22Rv1 (cell line): ENCODE measurements at regions not wholly inside any gene's neighbourhood (a gene's known extent, or its start where the extent isn't known, plus 50 kb on each side); places are given as distances from the start of the nearest gene placed in this dataset.

Experiments used
- ZFX ChIP-seq: fragments of 450-650 bp; IDR thresholded peaks from 2 replicates; pipeline ENCODE4 v1.6.1; 2017; ENCODE audit warnings: antibody characterized with exemption, borderline replicate concordance
- TF ChIP-seq, protein P1 (sequence below): fragments of 450-650 bp; IDR thresholded peaks from 2 replicates; pipeline ENCODE4 v1.5.1; 2017; ENCODE audit warnings: mild to moderate bottlenecking

DNA sequence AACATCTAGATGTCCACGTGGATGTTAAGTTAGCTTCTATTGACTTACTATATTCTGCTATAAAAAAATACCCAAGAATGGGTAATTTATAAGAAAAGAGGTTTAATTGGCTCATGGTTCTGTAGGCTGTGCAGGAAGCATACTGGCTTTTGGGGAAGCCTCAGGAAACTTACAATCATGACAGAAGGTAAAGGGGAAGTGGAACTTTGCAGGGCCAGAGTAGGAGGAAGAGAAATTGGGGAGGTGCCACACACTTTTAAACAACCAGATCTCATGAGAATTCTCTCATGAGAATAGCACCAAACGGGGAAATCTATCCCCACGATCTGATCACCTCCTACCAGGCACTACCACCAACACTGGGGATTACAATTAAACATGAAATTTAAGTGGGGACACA is 689.3 kb downstream of the METTL15 start:
- TF ChIP-seq, protein P1, sequence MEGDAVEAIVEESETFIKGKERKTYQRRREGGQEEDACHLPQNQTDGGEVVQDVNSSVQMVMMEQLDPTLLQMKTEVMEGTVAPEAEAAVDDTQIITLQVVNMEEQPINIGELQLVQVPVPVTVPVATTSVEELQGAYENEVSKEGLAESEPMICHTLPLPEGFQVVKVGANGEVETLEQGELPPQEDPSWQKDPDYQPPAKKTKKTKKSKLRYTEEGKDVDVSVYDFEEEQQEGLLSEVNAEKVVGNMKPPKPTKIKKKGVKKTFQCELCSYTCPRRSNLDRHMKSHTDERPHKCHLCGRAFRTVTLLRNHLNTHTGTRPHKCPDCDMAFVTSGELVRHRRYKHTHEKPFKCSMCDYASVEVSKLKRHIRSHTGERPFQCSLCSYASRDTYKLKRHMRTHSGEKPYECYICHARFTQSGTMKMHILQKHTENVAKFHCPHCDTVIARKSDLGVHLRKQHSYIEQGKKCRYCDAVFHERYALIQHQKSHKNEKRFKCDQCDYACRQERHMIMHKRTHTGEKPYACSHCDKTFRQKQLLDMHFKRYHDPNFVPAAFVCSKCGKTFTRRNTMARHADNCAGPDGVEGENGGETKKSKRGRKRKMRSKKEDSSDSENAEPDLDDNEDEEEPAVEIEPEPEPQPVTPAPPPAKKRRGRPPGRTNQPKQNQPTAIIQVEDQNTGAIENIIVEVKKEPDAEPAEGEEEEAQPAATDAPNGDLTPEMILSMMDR = no peak
- TF ChIP-seq ZFX = no peak
